Transverse colon (tissue), 4 donors: ENCODE measurements at regions not wholly inside any gene's neighbourhood (a gene's known extent, or its start where the extent isn't known, plus 50 kb on each side); places are given as distances from the start of the nearest gene placed in this dataset.
A peak's percentile ranks its signal among the peaks of the same experiment; 100 is the strongest.

Source experiments
- DNase-seq: peaks from one replicate; pipeline ENCODE4 v3.0.0-alpha.2; 2019
- H3K27ac ChIP-seq, 4 donors: fragments of 200-600 bp; sonication (generic); 2 replicates each; pipeline ENCODE4 v1.5.1; 2016 to 2018; ENCODE audit warnings: inconsistent platforms in 4 of 4
- H3K27me3 ChIP-seq: fragments of 200-600 bp; sonication (generic); 2 replicates; pipeline ENCODE4 v1.5.1; 2017; ENCODE audit warnings: inconsistent platforms
- H3K36me3 ChIP-seq, 4 donors: fragments of 200-600 bp; sonication (generic); 2 replicates each; pipeline ENCODE4 v1.5.1; 2017 to 2019; ENCODE audit warnings: inconsistent platforms in 4 of 4
- H3K4me1 ChIP-seq, 4 donors: fragments of 200-600 bp; sonication (generic); 2 replicates each; pipeline ENCODE4 v1.5.1; 2017 to 2020; ENCODE audit warnings: inconsistent platforms in 4 of 4
- H3K4me3 ChIP-seq, 4 donors: fragments of 200-600 bp; sonication (generic); 1 replicate in 1 of 4; 2 replicates in 3 of 4; pipeline versions ENCODE4 v1.5.1 to v1.6.1; 2017 to 2019; ENCODE audit warnings: inconsistent platforms in 4 of 4
- H3K9me3 ChIP-seq, 2 donors: fragments of 200-600 bp; sonication (generic); 2 replicates each; pipeline ENCODE4 v1.5.1; 2017 to 2019; ENCODE audit warnings: inconsistent platforms in 2 of 2
- CTCF ChIP-seq, 5 experiments: fragments of 200-600 bp in 3 of 5; fragments of 450-650 bp in 2 of 5; sonication (generic) in 3 of 5; IDR thresholded peaks; 1 replicate in 2 of 5; 2 replicates in 3 of 5; pipeline ENCODE4 v1.5.1; 2016 to 2017; ENCODE audit warnings: antibody characterized with exemption in 5 of 5, inconsistent platforms in 3 of 5, mild to moderate bottlenecking in 2 of 5, moderate library complexity in 1 of 5
- EP300 ChIP-seq: sonication (generic); formaldehyde crosslinking; IDR thresholded peaks from one replicate; pipeline ENCODE4 v1.6.1; 2017; ENCODE audit warnings: antibody characterized with exemption, low read depth
- POLR2A ChIP-seq: fragments of 450-650 bp; IDR thresholded peaks from one replicate; pipeline ENCODE4 v1.6.1; 2016; ENCODE audit warnings: antibody characterized with exemption, mild to moderate bottlenecking, moderate library complexity
- POLR2AphosphoS5 ChIP-seq, 3 donors: sonication (generic); formaldehyde crosslinking; IDR thresholded peaks; one replicate each; pipeline ENCODE4 v1.6.1; 2016; ENCODE audit warnings: antibody characterized with exemption in 3 of 3
- WGBS, 2 donors: methylation state at CpG; one replicate each; pipeline ENCODE4 v1.1.5; 2018; ENCODE audit warnings: low coverage in 1 of 2; 5-methylcytosine and 5-hydroxymethylcytosine counted together
- in situ Hi-C, 4 donors: fragments of 200-750 bp; cut with MboI; loops; one replicate each; pipeline versions ENCODE4 v1.15.0 to v1.15.1; 2017; ENCODE audit warnings: low sequenced_read_pairs in 3 of 4, low pct_ligation_motif_present in 1 of 4, low pct_unique_long_range_greater_than_20kb in 1 of 4
- intact Hi-C: fragments of 100-400 bp; cut with DNase I; formaldehyde crosslinking; loops from one replicate; pipeline ENCODE4 v1.15.1; 2023; ENCODE audit warnings: low total_unique reads

GRCh38 chr5:73238873-73239272, 65.9 kb downstream of the TMEM174 start:
- intact Hi-C loops (no loop called here), in situ Hi-C loops (loop anchor here in 1 of 4 donors (25.0 kb wide), 1 partner anchor 198 kb away; the partner anchor contains the start of gene FOXD1)
- WGBS, 2 donors: 92 to 100% methylated on average over 2 of the region's 2 CpGs
- peaks cover 0 to 7% (median 4%) of the 10 kb centered on the region in 4 donors for H3K4me1 ChIP-seq
- H3K4me3 ChIP-seq: no peak overlapping the region
- no peaks in the 10 kb centered on the region for H3K36me3 ChIP-seq
- no peak for DNase-seq
- no peak overlapping the region for H3K27ac ChIP-seq
- no peaks in the 10 kb centered on the region for H3K9me3 ChIP-seq
- TF ChIP-seq EP300 (no peak), CTCF (IDR thresholded peaks at IDR 0.05) (no peak), POLR2A (no peak), POLR2AphosphoS5 (IDR thresholded peaks at IDR 0.05) (no peak)
- H3K27me3 ChIP-seq: peaks cover 99% of the 10 kb centered on the region

DNA sequence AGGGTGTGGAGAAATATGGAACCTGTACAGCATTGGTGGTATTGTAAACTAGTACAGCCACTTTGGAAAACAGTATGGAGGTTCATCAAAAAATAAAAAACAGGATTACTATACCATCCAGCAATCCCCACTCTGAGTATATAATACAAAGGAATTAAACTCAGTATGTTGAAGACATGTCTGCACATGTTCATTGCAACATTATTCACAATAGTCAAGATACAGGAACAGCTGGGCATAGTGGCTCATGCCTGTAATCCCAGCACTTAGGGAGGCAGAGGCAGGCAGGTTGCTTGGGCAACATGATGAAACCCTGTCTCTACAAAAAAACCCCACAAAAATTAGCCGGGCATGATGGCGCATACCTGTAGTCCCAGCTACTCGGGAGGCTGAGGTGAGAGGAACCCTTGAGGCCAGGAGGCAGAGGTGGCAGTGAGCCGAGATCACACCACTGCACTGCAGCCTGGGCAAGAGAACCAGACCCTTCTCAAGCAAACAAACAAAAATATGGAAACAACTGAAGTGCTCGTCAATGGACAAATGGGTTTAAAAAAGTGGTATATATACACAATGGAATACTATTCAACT, 63.6 kb downstream of the TMEM174 start:
- in situ Hi-C loops: loop anchor here in 1 of 4 donors (25.0 kb wide), 1 partner anchor 201 kb away; the partner anchor contains the start of gene FOXD1
- Histone ChIP-seq H3K4me3 (no peak overlapping the region), H3K36me3 (no peaks in the 10 kb centered on the region), H3K27me3 (peaks cover 99% of the 10 kb centered on the region), H3K9me3 (no peaks in the 10 kb centered on the region), H3K4me1 (peaks cover 9 to 26% (median 23%) of the 10 kb centered on the region in 4 donors), H3K27ac (no peak overlapping the region)
- intact Hi-C loops: no loop called here
- 87% methylated on average over 5 of the region's 5 CpGs; no CpG with 5 or more reads in 1 of the 2 donors for WGBS, 2 donors
- TF ChIP-seq CTCF (IDR thresholded peaks at IDR 0.05): no peak
- TF ChIP-seq POLR2AphosphoS5 (IDR thresholded peaks at IDR 0.05): no peak
- TF ChIP-seq EP300: no peak
- no peak for TF ChIP-seq POLR2A
- no peak for DNase-seq

GRCh38 chr5:73234204-73234555, 61.2 kb downstream of the TMEM174 start:
- H3K9me3 ChIP-seq: no peaks in the 10 kb centered on the region
- 0 to 12% methylated on average over 1 to 15 of the region's 15 CpGs for WGBS, 2 donors
- peaks cover 99% of the 10 kb centered on the region for H3K27me3 ChIP-seq
- H3K27ac ChIP-seq: no peak overlapping the region
- TF ChIP-seq CTCF (IDR thresholded peaks at IDR 0.05): no peak
- TF ChIP-seq EP300: no peak
- TF ChIP-seq POLR2AphosphoS5 (IDR thresholded peaks at IDR 0.05): no peak
- no peak for TF ChIP-seq POLR2A
- peaks cover 9 to 26% (median 23%) of the 10 kb centered on the region in 4 donors for H3K4me1 ChIP-seq
- no peaks in the 10 kb centered on the region for H3K36me3 ChIP-seq
- peak overlapping the region in 1 of 4 donors; percentile 49 for H3K4me3 ChIP-seq
- DNase-seq: no peak
- intact Hi-C loops: no loop called here
- in situ Hi-C loops: loop anchor here in 1 of 4 donors (25.0 kb wide), 1 partner anchor 203 kb away; the partner anchor contains the start of gene FOXD1

DNA sequence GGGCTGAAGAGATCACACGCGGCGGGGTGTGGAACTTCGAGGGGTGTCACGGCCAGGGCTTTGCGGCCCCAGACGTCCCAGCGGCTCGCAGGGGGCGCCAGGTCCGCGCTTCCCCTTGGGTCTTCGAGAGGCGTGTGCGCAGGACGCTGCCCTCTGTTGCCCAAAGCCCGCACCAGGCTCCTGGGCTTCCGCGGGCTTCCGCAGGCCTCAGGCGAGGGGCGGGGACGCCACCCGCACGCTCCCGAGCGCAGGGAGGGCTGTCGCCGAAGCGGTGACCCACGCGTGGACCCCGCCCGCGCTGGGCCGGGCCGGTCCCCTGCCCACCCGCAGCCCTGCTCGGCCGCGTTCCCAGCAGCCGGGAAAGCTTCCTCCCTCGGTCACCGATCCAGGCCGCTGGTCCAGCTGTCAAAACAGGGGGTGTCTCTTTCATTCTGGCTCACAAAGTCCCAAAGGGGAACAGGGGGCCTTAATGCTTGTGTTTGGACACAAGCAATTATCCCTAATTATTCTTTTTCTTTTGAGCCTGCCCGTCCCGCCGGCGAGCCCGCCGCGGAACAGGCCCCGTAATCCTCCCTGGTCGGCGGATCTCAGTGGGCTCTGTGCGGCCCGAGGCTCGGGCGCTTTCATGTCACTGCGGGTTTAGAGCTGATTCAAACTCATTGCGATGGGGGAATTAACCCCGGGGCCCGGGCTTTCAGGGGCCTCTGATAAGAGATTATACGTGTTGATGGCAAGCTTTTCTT, 60.6 kb downstream of the TMEM174 start:
- H3K27me3 ChIP-seq: peaks cover 100% of the 10 kb centered on the region
- H3K9me3 ChIP-seq: no peaks in the 10 kb centered on the region
- H3K4me1 ChIP-seq: peaks cover 9 to 26% (median 23%) of the 10 kb centered on the region in 4 donors
- WGBS, 2 donors: 9% methylated on average over 39 of the region's 64 CpGs; no CpG with 5 or more reads in 1 of the 2 donors
- H3K27ac ChIP-seq: no peak overlapping the region
- TF ChIP-seq POLR2AphosphoS5 (IDR thresholded peaks at IDR 0.05) (no peak), CTCF (IDR thresholded peaks at IDR 0.05) (no peak), EP300 (no peak), POLR2A (no peak)
- intact Hi-C loops: no loop called here
- H3K4me3 ChIP-seq: peak overlapping the region; percentile 16 to 49 (median 30)
- in situ Hi-C loops: loop anchor here in 1 of 4 donors (25.0 kb wide), 1 partner anchor 204 kb away; the partner anchor contains the start of gene FOXD1
- H3K36me3 ChIP-seq: no peaks in the 10 kb centered on the region
- DNase-seq: no peak
